ENCODE measurements at regions not wholly inside any gene's neighbourhood (a gene's known extent, or its start where the extent isn't known, plus 50 kb on each side); places are given as distances from the start of the nearest gene placed in this dataset.

- TF ChIP-seq CTCF (IDR thresholded peaks at IDR 0.05) (no peak), POLR2A (IDR thresholded peaks at IDR 0.05) (no peak)
Observed at GRCh38 chr2:67854103-67854743, 208.6 kb downstream of the C1D start.

Data from adrenal gland (tissue), 5 donors.